ENCODE measurements at regions not wholly inside any gene's neighbourhood (a gene's known extent, or its start where the extent isn't known, plus 50 kb on each side); places are given as distances from the start of the nearest gene placed in this dataset.

DNA sequence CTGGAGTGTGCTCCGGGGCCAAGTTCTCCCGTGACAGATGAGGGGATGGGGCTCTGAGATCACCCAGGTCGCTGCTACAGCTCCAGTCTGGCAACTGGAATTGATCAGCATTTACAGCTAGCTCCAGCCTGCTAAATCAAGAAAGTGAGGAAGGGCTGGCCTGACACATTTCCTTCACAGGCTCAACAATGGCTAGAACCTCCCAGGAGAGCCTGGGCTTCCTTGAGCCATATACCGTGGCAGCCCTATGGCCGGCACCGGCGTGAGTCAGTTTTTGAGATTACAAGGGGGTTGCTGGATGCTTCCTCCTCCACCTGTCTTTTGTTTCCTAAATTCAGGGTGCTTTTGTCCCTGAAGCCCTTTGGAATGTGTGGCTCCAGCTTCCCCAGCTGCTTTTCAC, 104.2 kb downstream of the ETS2 start:
- TF ChIP-seq CTCF (IDR thresholded peaks at IDR 0.05) (no peak), POLR2A (IDR thresholded peaks at IDR 0.05) (no peak)
